Astrocyte (in vitro differentiated cells and primary cell): ENCODE measurements at regions not wholly inside any gene's neighbourhood (a gene's known extent, or its start where the extent isn't known, plus 50 kb on each side); places are given as distances from the start of the nearest gene placed in this dataset.

Experiments used
- EZH2 ChIP-seq: IDR thresholded peaks from 2 replicates; pipeline ENCODE4 v1.6.1; 2012; ENCODE audit warnings: mild to moderate bottlenecking, low read length, inconsistent platforms; ENCODE audit not compliant: insufficient read depth
- TF ChIP-seq, protein P1 (sequence below): IDR thresholded peaks from 2 replicates; pipeline ENCODE4 v1.5.1; 2011; ENCODE audit warnings: low read depth, mild to moderate bottlenecking, inconsistent platforms, low read length, moderate library complexity; ENCODE audit not compliant: insufficient read depth

DNA sequence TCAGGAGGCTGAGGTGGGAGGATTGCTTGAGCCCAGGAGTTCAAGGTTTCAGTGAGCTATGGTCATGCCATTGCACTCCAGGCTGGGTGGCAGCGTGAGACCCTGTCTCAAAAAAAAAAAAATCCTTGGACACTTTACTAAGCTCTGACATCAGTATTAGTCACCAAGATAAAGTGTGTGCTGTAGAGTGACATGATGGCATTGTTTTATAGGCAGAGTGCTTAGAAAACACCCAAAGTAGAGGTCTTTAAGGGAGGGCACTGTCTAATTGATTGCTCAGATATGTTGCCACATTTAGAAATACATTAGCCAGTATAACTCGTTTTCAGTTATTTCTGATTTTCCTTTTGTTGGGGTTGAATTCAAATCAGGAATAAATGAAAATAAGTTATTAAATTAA lies 235.9 kb downstream of the REEP3 start:
- TF ChIP-seq, protein P1, sequence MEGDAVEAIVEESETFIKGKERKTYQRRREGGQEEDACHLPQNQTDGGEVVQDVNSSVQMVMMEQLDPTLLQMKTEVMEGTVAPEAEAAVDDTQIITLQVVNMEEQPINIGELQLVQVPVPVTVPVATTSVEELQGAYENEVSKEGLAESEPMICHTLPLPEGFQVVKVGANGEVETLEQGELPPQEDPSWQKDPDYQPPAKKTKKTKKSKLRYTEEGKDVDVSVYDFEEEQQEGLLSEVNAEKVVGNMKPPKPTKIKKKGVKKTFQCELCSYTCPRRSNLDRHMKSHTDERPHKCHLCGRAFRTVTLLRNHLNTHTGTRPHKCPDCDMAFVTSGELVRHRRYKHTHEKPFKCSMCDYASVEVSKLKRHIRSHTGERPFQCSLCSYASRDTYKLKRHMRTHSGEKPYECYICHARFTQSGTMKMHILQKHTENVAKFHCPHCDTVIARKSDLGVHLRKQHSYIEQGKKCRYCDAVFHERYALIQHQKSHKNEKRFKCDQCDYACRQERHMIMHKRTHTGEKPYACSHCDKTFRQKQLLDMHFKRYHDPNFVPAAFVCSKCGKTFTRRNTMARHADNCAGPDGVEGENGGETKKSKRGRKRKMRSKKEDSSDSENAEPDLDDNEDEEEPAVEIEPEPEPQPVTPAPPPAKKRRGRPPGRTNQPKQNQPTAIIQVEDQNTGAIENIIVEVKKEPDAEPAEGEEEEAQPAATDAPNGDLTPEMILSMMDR, result no peak
- TF ChIP-seq EZH2, result no peak
